ENCODE measurements at regions not wholly inside any gene's neighbourhood (a gene's known extent, or its start where the extent isn't known, plus 50 kb on each side); places are given as distances from the start of the nearest gene placed in this dataset.

- no peak for DNase-seq
- intact Hi-C loops (cut with DNase I), result no loop called here
- TF ChIP-seq POLR2A (IDR thresholded peaks at IDR 0.05) (no peak), CTCF (IDR thresholded peaks at IDR 0.05) (no peak)
- no peak overlapping the region for H3K27ac ChIP-seq
- ATAC-seq, result no peak
- H3K4me3 ChIP-seq, result no peak overlapping the region
- WGBS (ENCODE audit: insufficient coverage, low coverage, low lambda C conversion rate, missing lambda C conversion rate), result 60% methylated on average over 5 of the region's 5 CpGs
- H3K4me1 ChIP-seq, result no peaks in the 10 kb centered on the region
- no peaks in the 10 kb centered on the region for H3K27me3 ChIP-seq
- no peaks in the 10 kb centered on the region for H3K9me3 ChIP-seq
- no peaks in the 10 kb centered on the region for H3K36me3 ChIP-seq
These were observed 505.1 kb upstream of the NRSN1 start for GRCh38 chr6:23620911-23621401.

- WGBS (ENCODE audit: insufficient coverage, low coverage, low lambda C conversion rate, missing lambda C conversion rate), result 72% methylated on average over 6 of the region's 6 CpGs
- intact Hi-C loops (cut with DNase I), result no loop called here
- H3K27me3 ChIP-seq, result no peaks in the 10 kb centered on the region
- no peaks in the 10 kb centered on the region for H3K36me3 ChIP-seq
- no peak for TF ChIP-seq POLR2A (IDR thresholded peaks at IDR 0.05)
- TF ChIP-seq CTCF (IDR thresholded peaks at IDR 0.05), result no peak
- H3K9me3 ChIP-seq, result no peaks in the 10 kb centered on the region
- DNase-seq (no peak), ATAC-seq (no peak)
- no peak overlapping the region for H3K4me3 ChIP-seq
- no peaks in the 10 kb centered on the region for H3K4me1 ChIP-seq
- H3K27ac ChIP-seq, result no peak overlapping the region
These were observed 495.0 kb upstream of the NRSN1 start for GRCh38 chr6:23630726-23631635.

- H3K27ac ChIP-seq, result no peak overlapping the region
- no peak overlapping the region for H3K4me3 ChIP-seq
- ATAC-seq, result no peak
- no peaks in the 10 kb centered on the region for H3K4me1 ChIP-seq
- H3K9me3 ChIP-seq, result no peaks in the 10 kb centered on the region
- no peak for DNase-seq
- TF ChIP-seq POLR2A (IDR thresholded peaks at IDR 0.05) (no peak), CTCF (IDR thresholded peaks at IDR 0.05) (no peak)
- intact Hi-C loops (cut with DNase I), result no loop called here
- no peaks in the 10 kb centered on the region for H3K27me3 ChIP-seq
- no peaks in the 10 kb centered on the region for H3K36me3 ChIP-seq
- 76% methylated on average over 3 of the region's 7 CpGs for WGBS (ENCODE audit: insufficient coverage, low coverage, low lambda C conversion rate, missing lambda C conversion rate)
These were observed 492.0 kb upstream of the NRSN1 start for GRCh38 chr6:23633996-23634395.

- no peak for ATAC-seq
- no peaks in the 10 kb centered on the region for H3K4me1 ChIP-seq
- H3K27me3 ChIP-seq, result no peaks in the 10 kb centered on the region
- no peak overlapping the region for H3K27ac ChIP-seq
- intact Hi-C loops (cut with DNase I), result no loop called here
- H3K9me3 ChIP-seq, result no peaks in the 10 kb centered on the region
- H3K36me3 ChIP-seq, result no peaks in the 10 kb centered on the region
- TF ChIP-seq CTCF (IDR thresholded peaks at IDR 0.05), result no peak
- TF ChIP-seq POLR2A (IDR thresholded peaks at IDR 0.05), result no peak
- no peak overlapping the region for H3K4me3 ChIP-seq
- WGBS (ENCODE audit: insufficient coverage, low coverage, low lambda C conversion rate, missing lambda C conversion rate), result 84% methylated on average over 4 of the region's 4 CpGs
- DNase-seq, result no peak
These were observed 490.9 kb upstream of the NRSN1 start for GRCh38 chr6:23635150-23635549.

All from right lobe of liver (tissue), 6 donors.